ENCODE measurements at regions not wholly inside any gene's neighbourhood (a gene's known extent, or its start where the extent isn't known, plus 50 kb on each side); places are given as distances from the start of the nearest gene placed in this dataset.

- TF ChIP-seq POLR2AphosphoS5 (IDR thresholded peaks at IDR 0.05; ENCODE audit: low read depth, low read length) (no peak), POLR2A (IDR thresholded peaks at IDR 0.05; ENCODE audit: low read depth, low read length) (no peak)
Observed at GRCh38 chr18:78853341-78853740, 126.3 kb upstream of the SALL3 start.

All from GM12892 (cell line).